ENCODE measurements at regions not wholly inside any gene's neighbourhood (a gene's known extent, or its start where the extent isn't known, plus 50 kb on each side); places are given as distances from the start of the nearest gene placed in this dataset.

- no peak for TF ChIP-seq CTCF (IDR thresholded peaks at IDR 0.05; ENCODE audit: low read depth, low read length)
- H3K4me3 ChIP-seq (ENCODE audit: low read depth, low read length), result no peak overlapping the region
- H3K27ac ChIP-seq (ENCODE audit: low read depth, low read length), result no peak overlapping the region
- ChIA-PET CTCF (no interaction called here), POLR2A (no interaction called here)
- peaks cover 6% of the 10 kb centered on the region for H3K27me3 ChIP-seq (ENCODE audit: control insufficient read depth, insufficient read depth, low read length)
- DNase-seq (ENCODE audit: low read depth, low spot score), result no peak
- H3K9me3 ChIP-seq (ENCODE audit: control insufficient read depth, insufficient read depth, low read length), result no peaks in the 10 kb centered on the region
Observed at GRCh38 chr16:26950636-26951035, 116.1 kb upstream of the C16orf82 start.

GRCh38 chr16:26951950-26952349 is 114.8 kb upstream of the C16orf82 start:
- Histone ChIP-seq H3K9me3 (ENCODE audit: control insufficient read depth, insufficient read depth, low read length) (no peaks in the 10 kb centered on the region), H3K27ac (ENCODE audit: low read depth, low read length) (no peak overlapping the region), H3K4me3 (ENCODE audit: low read depth, low read length) (no peak overlapping the region), H3K27me3 (ENCODE audit: control insufficient read depth, insufficient read depth, low read length) (peaks cover 8% of the 10 kb centered on the region)
- CTCF ChIA-PET, result interaction anchor here (1.9 kb wide), 1 partner anchor 11 kb away, joined by 4 read pairs; no protein-coding TSS in a partner anchor
- no peak for TF ChIP-seq CTCF (IDR thresholded peaks at IDR 0.05; ENCODE audit: low read depth, low read length)
- POLR2A ChIA-PET, result no interaction called here
- DNase-seq (ENCODE audit: low read depth, low spot score), result no peak

GRCh38 chr16:26952411-26952810 is 114.3 kb upstream of the C16orf82 start:
- Histone ChIP-seq H3K9me3 (ENCODE audit: control insufficient read depth, insufficient read depth, low read length) (no peaks in the 10 kb centered on the region), H3K4me3 (ENCODE audit: low read depth, low read length) (no peak overlapping the region), H3K27ac (ENCODE audit: low read depth, low read length) (no peak overlapping the region), H3K27me3 (ENCODE audit: control insufficient read depth, insufficient read depth, low read length) (peaks cover 8% of the 10 kb centered on the region)
- POLR2A ChIA-PET, result no interaction called here
- no peak for DNase-seq (ENCODE audit: low read depth, low spot score)
- no peak for TF ChIP-seq CTCF (IDR thresholded peaks at IDR 0.05; ENCODE audit: low read depth, low read length)
- CTCF ChIA-PET, result interaction anchor here (1.9 kb wide), 1 partner anchor 11 kb away, joined by 4 read pairs; no protein-coding TSS in a partner anchor

GRCh38 chr16:26957283-26957859 is 109.4 kb upstream of the C16orf82 start:
- no peaks in the 10 kb centered on the region for H3K9me3 ChIP-seq (ENCODE audit: control insufficient read depth, insufficient read depth, low read length)
- ChIA-PET CTCF (no interaction called here), POLR2A (no interaction called here)
- no peak for DNase-seq (ENCODE audit: low read depth, low spot score)
- H3K4me3 ChIP-seq (ENCODE audit: low read depth, low read length), result no peak overlapping the region
- H3K27ac ChIP-seq (ENCODE audit: low read depth, low read length), result no peak overlapping the region
- no peak for TF ChIP-seq CTCF (IDR thresholded peaks at IDR 0.05; ENCODE audit: low read depth, low read length)
- H3K27me3 ChIP-seq (ENCODE audit: control insufficient read depth, insufficient read depth, low read length), result peaks cover 2% of the 10 kb centered on the region

- DNase-seq (ENCODE audit: low read depth, low spot score), result no peak
- ChIA-PET CTCF (no interaction called here), POLR2A (no interaction called here)
- H3K4me3 ChIP-seq (ENCODE audit: low read depth, low read length), result no peak overlapping the region
- H3K9me3 ChIP-seq (ENCODE audit: control insufficient read depth, insufficient read depth, low read length), result no peaks in the 10 kb centered on the region
- H3K27ac ChIP-seq (ENCODE audit: low read depth, low read length), result no peak overlapping the region
- no peak for TF ChIP-seq CTCF (IDR thresholded peaks at IDR 0.05; ENCODE audit: low read depth, low read length)
- H3K27me3 ChIP-seq (ENCODE audit: control insufficient read depth, insufficient read depth, low read length), result peaks cover 2% of the 10 kb centered on the region
Observed at GRCh38 chr16:26959416-26960009, 107.2 kb upstream of the C16orf82 start.
